ENCODE measurements at regions not wholly inside any gene's neighbourhood (a gene's known extent, or its start where the extent isn't known, plus 50 kb on each side); places are given as distances from the start of the nearest gene placed in this dataset.

DNA sequence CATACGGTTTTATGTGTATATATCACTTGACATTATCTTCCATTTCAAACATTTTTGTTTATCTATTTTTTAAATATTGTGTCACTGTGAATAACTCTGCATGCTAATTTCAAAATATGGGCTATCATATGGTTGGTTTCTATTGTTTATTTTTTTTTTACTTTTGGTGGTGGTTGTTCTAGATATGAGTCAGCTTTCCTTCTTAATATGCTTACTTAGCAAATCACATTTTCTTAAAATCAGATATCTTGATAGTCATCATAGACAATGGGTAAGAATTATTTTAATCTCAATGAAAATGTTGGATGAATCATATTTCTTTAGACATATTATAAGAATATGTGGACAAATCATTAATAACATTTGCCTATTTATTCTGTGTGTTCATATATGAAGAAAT, 881.5 kb downstream of the BRINP3 start (continued):
- TF ChIP-seq EZH2 (IDR thresholded peaks at IDR 0.05; ENCODE audit: low read depth, unreplicated experiment) (no peak), ZNF114 (CRISPR knock-in tag; IDR thresholded peaks at IDR 0.05) (no peak), CTCF (conservative IDR thresholded peaks at IDR 0.05; ENCODE audit: low read depth in 2 of 2) (no peak)

DNA sequence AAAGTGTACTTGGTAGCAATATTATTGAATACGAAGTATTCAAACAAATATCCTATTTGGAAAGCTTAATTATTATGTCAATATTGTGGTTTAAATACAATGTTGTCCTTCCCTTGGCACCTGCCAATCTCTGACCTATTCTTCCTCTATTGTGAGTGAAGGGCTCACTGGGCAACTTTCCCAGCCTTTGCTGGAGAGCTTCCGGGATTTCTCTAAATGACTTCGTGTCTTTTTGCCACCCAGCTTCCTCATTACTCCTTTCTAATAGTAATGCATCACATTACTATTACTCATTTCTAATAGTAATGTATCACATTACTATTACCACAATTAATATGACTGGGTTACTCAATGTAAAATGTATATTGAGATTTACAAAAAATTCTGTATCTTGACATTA, 880.6 kb downstream of the BRINP3 start:
- no peak overlapping the region for H3K4me3 Mint-ChIP-seq
- H3K27me3 ChIP-seq (ENCODE audit: insufficient read depth), result no peaks in the 10 kb centered on the region
- H3K27ac Mint-ChIP-seq, result no peak overlapping the region
- H3K36me3 Mint-ChIP-seq (ENCODE audit: low read depth), result no peaks in the 10 kb centered on the region
- H3K9me2 ChIP-seq (ENCODE audit: insufficient read depth), result no peaks in the 10 kb centered on the region
- H3K4me1 Mint-ChIP-seq, result no peaks in the 10 kb centered on the region
- ATAC-seq, result no peak
- H4K20me1 ChIP-seq (replicated peaks; ENCODE audit: insufficient read depth), result no peaks in the 10 kb centered on the region
- DNase-seq (ENCODE audit: low spot score), result no peak
- H3K27ac ChIP-seq (ENCODE audit: low read depth), result no peak overlapping the region
- H3K9me3 Mint-ChIP-seq, result peaks cover 6% of the 10 kb centered on the region; the same call in 2 of the 3 replicates
- H3K27me3 Mint-ChIP-seq (ENCODE audit: insufficient read depth, low read depth, poor library complexity), result no peaks in the 10 kb centered on the region
- no peak overlapping the region for H3K4me3 ChIP-seq
- no peaks in the 10 kb centered on the region for H3K79me2 ChIP-seq (replicated peaks; ENCODE audit: insufficient read depth)
- H3K4me1 ChIP-seq (ENCODE audit: insufficient read depth), result no peaks in the 10 kb centered on the region
- H3K4me2 ChIP-seq, result no peak overlapping the region
- H3F3A ChIP-seq (replicated peaks; ENCODE audit: low read depth), result no peaks in the 10 kb centered on the region
- no peak overlapping the region for H2AFZ ChIP-seq
- H3K36me3 ChIP-seq (ENCODE audit: insufficient read depth), result no peaks in the 10 kb centered on the region
- TF ChIP-seq ETS1 (IDR thresholded peaks at IDR 0.05) (no peak), CTCF (conservative IDR thresholded peaks at IDR 0.05; ENCODE audit: low read depth in 2 of 2) (no peak), ZNF114 (CRISPR knock-in tag; IDR thresholded peaks at IDR 0.05) (no peak), EZH2phosphoT487 (IDR thresholded peaks at IDR 0.05; ENCODE audit: unreplicated experiment) (no peak), ZNF462 (CRISPR knock-in tag; IDR thresholded peaks at IDR 0.05) (no peak), NANOG (IDR thresholded peaks at IDR 0.05; ENCODE audit: borderline replicate concordance) (no peak), JUNB (IDR thresholded peaks at IDR 0.05; ENCODE audit: unreplicated experiment) (no peak), CREB1 (CRISPR knock-in tag; IDR thresholded peaks at IDR 0.05; ENCODE audit: low read depth) (no peak)
- TF ChIP-seq, protein P1, sequence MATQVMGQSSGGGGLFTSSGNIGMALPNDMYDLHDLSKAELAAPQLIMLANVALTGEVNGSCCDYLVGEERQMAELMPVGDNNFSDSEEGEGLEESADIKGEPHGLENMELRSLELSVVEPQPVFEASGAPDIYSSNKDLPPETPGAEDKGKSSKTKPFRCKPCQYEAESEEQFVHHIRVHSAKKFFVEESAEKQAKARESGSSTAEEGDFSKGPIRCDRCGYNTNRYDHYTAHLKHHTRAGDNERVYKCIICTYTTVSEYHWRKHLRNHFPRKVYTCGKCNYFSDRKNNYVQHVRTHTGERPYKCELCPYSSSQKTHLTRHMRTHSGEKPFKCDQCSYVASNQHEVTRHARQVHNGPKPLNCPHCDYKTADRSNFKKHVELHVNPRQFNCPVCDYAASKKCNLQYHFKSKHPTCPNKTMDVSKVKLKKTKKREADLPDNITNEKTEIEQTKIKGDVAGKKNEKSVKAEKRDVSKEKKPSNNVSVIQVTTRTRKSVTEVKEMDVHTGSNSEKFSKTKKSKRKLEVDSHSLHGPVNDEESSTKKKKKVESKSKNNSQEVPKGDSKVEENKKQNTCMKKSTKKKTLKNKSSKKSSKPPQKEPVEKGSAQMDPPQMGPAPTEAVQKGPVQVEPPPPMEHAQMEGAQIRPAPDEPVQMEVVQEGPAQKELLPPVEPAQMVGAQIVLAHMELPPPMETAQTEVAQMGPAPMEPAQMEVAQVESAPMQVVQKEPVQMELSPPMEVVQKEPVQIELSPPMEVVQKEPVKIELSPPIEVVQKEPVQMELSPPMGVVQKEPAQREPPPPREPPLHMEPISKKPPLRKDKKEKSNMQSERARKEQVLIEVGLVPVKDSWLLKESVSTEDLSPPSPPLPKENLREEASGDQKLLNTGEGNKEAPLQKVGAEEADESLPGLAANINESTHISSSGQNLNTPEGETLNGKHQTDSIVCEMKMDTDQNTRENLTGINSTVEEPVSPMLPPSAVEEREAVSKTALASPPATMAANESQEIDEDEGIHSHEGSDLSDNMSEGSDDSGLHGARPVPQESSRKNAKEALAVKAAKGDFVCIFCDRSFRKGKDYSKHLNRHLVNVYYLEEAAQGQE (IDR thresholded peaks at IDR 0.05; ENCODE audit: unreplicated experiment), result no peak

All from GM23338 (cell line).